HepG2 (cell line): ENCODE measurements at regions not wholly inside any gene's neighbourhood (a gene's known extent, or its start where the extent isn't known, plus 50 kb on each side); places are given as distances from the start of the nearest gene placed in this dataset.

Experiments
- ATAC-seq: fragments of 200-7000 bp; cut with Tn5 transposase; 3 replicates; pipeline ENCODE4 v1.9.1; 2020; ENCODE audit warnings: mild to moderate bottlenecking, moderate library complexity
- BruUV-seq: library from RNA; stranded (reverse); fragments of 400-500 nt; replicated peaks from 2 replicates; lab custom pipeline; 2021; lab: Mats Ljungman, UMichigan
- CTCF ChIA-PET: fragments of 300-600 bp; formaldehyde crosslinking; extraction: SDS; loops from one replicate; lab custom pipeline; 2021; ENCODE audit warnings: low total read pairs, inconsistent platforms, low intra/inter-chr PET ratio; lab: Yijun Ruan, JAX
- POLR2A ChIA-PET: fragments of 350-600 bp; sonication (Branson Sonifier 250); formaldehyde crosslinking; loops from one replicate; lab custom pipeline; 2020; ENCODE audit warnings: antibody characterized with exemption, inconsistent platforms; lab: Yijun Ruan, JAX
- DNase-seq: peaks from one replicate; pipeline ENCODE4 v3.0.0-alpha.2; 2015; ENCODE audit warnings: low spot score
- FAIRE-seq: peaks from 3 replicates; lab custom pipeline; 2011; peaks lifted over from hg19 to GRCh38; lab: Jason Lieb, UNC
- H2AFZ ChIP-seq: one replicate; pipeline ENCODE4 v1.6.1; 2011; ENCODE audit warnings: low read length, inconsistent platforms
- H3K27ac ChIP-seq: fragments of 300-600 bp; 3 replicates; pipeline ENCODE4 v1.8.0; 2011; ENCODE audit warnings: mixed run types, mild to moderate bottlenecking, mixed read lengths, low read length, inconsistent platforms; ENCODE audit not compliant: insufficient read depth; ENCODE audit errors: extremely low read length
- H3K27me3 ChIP-seq, 2 experiments: fragments of 200-600 bp in 1 of 2; 2 replicates in 1 of 2; 3 replicates in 1 of 2; pipeline versions ENCODE4 v1.6.0 to v1.8.0; 2011; ENCODE audit warnings: low read length in 2 of 2, mild to moderate bottlenecking in 2 of 2, moderate library complexity in 2 of 2, inconsistent platforms in 1 of 2; ENCODE audit not compliant: insufficient read depth in 2 of 2, control insufficient read depth in 1 of 2
- H3K36me3 ChIP-seq, 2 experiments: fragments of 200-600 bp in 1 of 2; replicated peaks in 1 of 2; 2 replicates in 1 of 2; 3 replicates in 1 of 2; pipeline versions ENCODE4 v1.5.1 to v1.8.0; 2011; ENCODE audit warnings: low read length in 2 of 2, inconsistent platforms in 1 of 2; ENCODE audit not compliant: insufficient read depth in 2 of 2, control insufficient read depth in 1 of 2
- H3K4me1 ChIP-seq: 2 replicates; pipeline ENCODE4 v1.5.1; 2012; ENCODE audit warnings: low read length, inconsistent platforms; ENCODE audit not compliant: insufficient read depth
- H3K4me2 ChIP-seq: 2 replicates; pipeline ENCODE4 v1.6.0; 2011; ENCODE audit warnings: low read depth, low read length, inconsistent platforms
- H3K4me3 ChIP-seq, 3 experiments: fragments of 200-600 bp in 1 of 3; sonication (generic), shearing (Covaris generic) in 1 of 3; replicated peaks in 1 of 3; 2 replicates each; pipeline ENCODE4 v1.5.1; 2011 to 2016; ENCODE audit warnings: low read length in 3 of 3, inconsistent platforms in 2 of 3, low read depth in 2 of 3, mild to moderate bottlenecking in 2 of 3, control low read depth in 1 of 3, mixed read lengths in 1 of 3; ENCODE audit not compliant: insufficient read depth in 1 of 3
- H3K79me2 ChIP-seq: one replicate; pipeline ENCODE4 v1.6.1; 2011; ENCODE audit warnings: low read length, inconsistent platforms; ENCODE audit not compliant: insufficient read depth
- H3K9ac ChIP-seq: 2 replicates; pipeline ENCODE4 v1.6.0; 2011; ENCODE audit warnings: mild to moderate bottlenecking, low read depth, low read length, inconsistent platforms; ENCODE audit not compliant: insufficient read depth
- H3K9me3 ChIP-seq: 2 replicates; pipeline ENCODE4 v1.5.1; 2012; ENCODE audit warnings: mild to moderate bottlenecking, low read length
- H4K20me1 ChIP-seq: 2 replicates; pipeline ENCODE4 v1.6.0; 2011; ENCODE audit warnings: inconsistent platforms, mild to moderate bottlenecking, low read length, moderate library complexity; ENCODE audit not compliant: insufficient read depth
- CEBPZ ChIP-seq: IDR thresholded peaks from 2 replicates; pipeline ENCODE4 v1.6.1; 2012; ENCODE audit warnings: low read length, improper control_type of control experiment
- ELK4 ChIP-seq: sonication (generic); formaldehyde crosslinking; IDR thresholded peaks from 2 replicates; pipeline ENCODE4 v1.9.0; 2021; ENCODE audit warnings: missing genetic modification reagents, borderline replicate concordance
- MNT ChIP-seq: fragments of 450-650 bp; IDR thresholded peaks from 2 replicates; pipeline ENCODE4 v1.6.1; 2016
- MXI1 ChIP-seq: IDR thresholded peaks from 3 replicates; pipeline ENCODE4 v1.6.1; 2012; ENCODE audit warnings: low read depth, low read length, inconsistent platforms, borderline replicate concordance
- TCF7L2 ChIP-seq: IDR thresholded peaks from 2 replicates; pipeline ENCODE4 v1.6.1; 2011; ENCODE audit warnings: mild to moderate bottlenecking, low read depth, low read length, moderate library complexity
- ZNF598 ChIP-seq: sonication (generic); formaldehyde crosslinking; IDR thresholded peaks from 2 replicates; pipeline ENCODE4 v1.5.1; 2020; ENCODE audit warnings: mild to moderate bottlenecking, missing genetic modification reagents, borderline replicate concordance
- ZNF644 ChIP-seq: IDR thresholded peaks from 2 replicates; pipeline ENCODE4 v1.6.1; 2016; ENCODE audit warnings: low read depth
- WGBS: methylation state at CpG from one replicate; pipeline ENCODE4 v1.1.6; 2017; ENCODE audit warnings: low lambda C conversion rate; 5-methylcytosine and 5-hydroxymethylcytosine counted together
- in situ Hi-C: cut with HindIII; loops from 2 replicates; pipeline ENCODE4 v1.10.0; 2017; ENCODE audit warnings: low pct_unique_long_range_greater_than_20kb; ENCODE audit not compliant: extremely low pct_ligation_motif_present
- intact Hi-C: fragments of 100-400 bp; cut with micrococcal nuclease; formaldehyde crosslinking; loops from one replicate; pipeline ENCODE4 v1.10.0; 2022; ENCODE audit not compliant: unreplicated experiment

GRCh38 chr18:76058146-76058545 is 436.9 kb downstream of the ZNF516 start:
- DNase-seq (no peak), FAIRE-seq (no peak), ATAC-seq (no peak)
- intact Hi-C loops = no loop called here
- Histone ChIP-seq H2AFZ (no peak overlapping the region), H3K9me3 (no peaks in the 10 kb centered on the region), H3K36me3 (no peaks in the 10 kb centered on the region), H3K4me2 (no peak overlapping the region), H3K4me1 (no peaks in the 10 kb centered on the region), H3K9ac (no peak overlapping the region), H3K79me2 (no peaks in the 10 kb centered on the region), H4K20me1 (no peaks in the 10 kb centered on the region), H3K4me3 (no peak overlapping the region), H3K27ac (no peak overlapping the region), H3K27me3 (peaks cover 1 to 11% of the 10 kb centered on the region in 2 experiments; a peak in 3 of 5 replicates)
- in situ Hi-C loops = no loop called here
- WGBS = 11% methylated on average over 9 of the region's 10 CpGs
- BruUV-seq = no TSS peak
- CTCF ChIA-PET = no interaction called here
- TF ChIP-seq MNT = peak; percentile 76
- no peak for TF ChIP-seq ELK4
- no peak for TF ChIP-seq ZNF644
- TF ChIP-seq ZNF598 (CRISPR knock-in tag) = no peak
- TF ChIP-seq CEBPZ = no peak
- no peak for TF ChIP-seq MXI1
- TF ChIP-seq TCF7L2 = no peak
- POLR2A ChIA-PET = no interaction called here
